ENCODE measurements at regions not wholly inside any gene's neighbourhood (a gene's known extent, or its start where the extent isn't known, plus 50 kb on each side); places are given as distances from the start of the nearest gene placed in this dataset.

GRCh38 chr6:92864966-92865555, 554.3 kb downstream of the EPHA7 start:
- DNase-seq (no peak), ATAC-seq (no peak)
- Histone ChIP-seq H3K4me3 (no peak overlapping the region), H3K9me3 (no peaks in the 10 kb centered on the region), H3K27ac (no peak overlapping the region), H3K27me3 (ENCODE audit: low read depth) (no peaks in the 10 kb centered on the region), H3K36me3 (no peaks in the 10 kb centered on the region), H3K4me1 (no peaks in the 10 kb centered on the region)
- intact Hi-C loops (cut with DNase I): no loop called here
- no peak for TF ChIP-seq CTCF (IDR thresholded peaks at IDR 0.05)

- DNase-seq (no peak), ATAC-seq (peak in 1 of 2 donors; percentile 23)
- H3K4me1 ChIP-seq: no peaks in the 10 kb centered on the region
- H3K9me3 ChIP-seq: no peaks in the 10 kb centered on the region
- intact Hi-C loops (cut with DNase I): no loop called here
- H3K4me3 ChIP-seq: no peak overlapping the region
- no peaks in the 10 kb centered on the region for H3K27me3 ChIP-seq (ENCODE audit: low read depth)
- H3K36me3 ChIP-seq: no peaks in the 10 kb centered on the region
- no peak for TF ChIP-seq CTCF (IDR thresholded peaks at IDR 0.05)
- H3K27ac ChIP-seq: no peak overlapping the region
Observed at GRCh38 chr6:92849636-92850035, 569.7 kb downstream of the EPHA7 start.

- H3K9me3 ChIP-seq: no peaks in the 10 kb centered on the region
Observed at GRCh38 chr6:92848901-92849300, 570.5 kb downstream of the EPHA7 start.

GRCh38 chr6:92848459-92848858, 570.9 kb downstream of the EPHA7 start:
- no peak for ATAC-seq
- DNase-seq: no peak
- TF ChIP-seq CTCF (IDR thresholded peaks at IDR 0.05): no peak
- H3K9me3 ChIP-seq: no peaks in the 10 kb centered on the region
- H3K27me3 ChIP-seq (ENCODE audit: low read depth): no peaks in the 10 kb centered on the region
- no peaks in the 10 kb centered on the region for H3K4me1 ChIP-seq
- no peak overlapping the region for H3K27ac ChIP-seq
- no peak overlapping the region for H3K4me3 ChIP-seq
- H3K36me3 ChIP-seq: no peaks in the 10 kb centered on the region
- intact Hi-C loops (cut with DNase I): no loop called here

More at GRCh38 chr6:92848901-92849300, 570.5 kb downstream of the EPHA7 start:
- Histone ChIP-seq H3K27ac (no peak overlapping the region), H3K4me3 (no peak overlapping the region), H3K4me1 (no peaks in the 10 kb centered on the region), H3K36me3 (no peaks in the 10 kb centered on the region), H3K27me3 (ENCODE audit: low read depth) (no peaks in the 10 kb centered on the region)
- TF ChIP-seq CTCF (IDR thresholded peaks at IDR 0.05): no peak
- ATAC-seq (no peak), DNase-seq (no peak)
- intact Hi-C loops (cut with DNase I): no loop called here

- Histone ChIP-seq H3K27ac (no peak overlapping the region), H3K36me3 (no peaks in the 10 kb centered on the region), H3K27me3 (ENCODE audit: low read depth) (no peaks in the 10 kb centered on the region), H3K4me3 (no peak overlapping the region), H3K9me3 (no peaks in the 10 kb centered on the region), H3K4me1 (no peaks in the 10 kb centered on the region)
- DNase-seq (no peak), ATAC-seq (no peak)
- intact Hi-C loops (cut with DNase I): no loop called here
- TF ChIP-seq CTCF (IDR thresholded peaks at IDR 0.05): no peak
Observed at GRCh38 chr6:92847988-92848387, 571.4 kb downstream of the EPHA7 start.

Data from lower lobe of right lung (tissue), 2 donors.